ENCODE measurements at regions not wholly inside any gene's neighbourhood (a gene's known extent, or its start where the extent isn't known, plus 50 kb on each side); places are given as distances from the start of the nearest gene placed in this dataset.

DNA sequence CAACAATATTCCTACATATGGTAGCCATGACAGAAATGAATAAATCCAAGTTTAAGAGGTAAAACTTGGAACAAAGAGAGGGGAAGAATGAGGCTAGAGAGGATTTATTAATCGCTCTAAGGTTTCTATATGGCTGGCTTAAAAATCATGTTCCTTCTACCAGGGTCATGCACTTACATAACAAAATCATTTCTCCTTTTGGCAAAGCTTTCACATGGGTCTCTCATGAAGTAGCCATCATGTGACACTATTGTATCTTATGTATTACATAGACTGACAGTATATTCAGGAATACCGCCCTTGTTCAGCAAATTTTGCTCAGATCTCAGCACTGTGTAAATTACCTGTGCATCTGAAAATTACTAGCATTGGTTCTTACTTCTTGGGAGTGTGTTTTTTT lies 1554.5 kb upstream of the SLC39A10 start:
- Histone ChIP-seq H3K9me3 (ENCODE audit: low read depth) (no peaks in the 10 kb centered on the region), H3K4me3 (no peak overlapping the region), H3K4me1 (ENCODE audit: low read depth) (no peaks in the 10 kb centered on the region), H3K27ac (no peak overlapping the region), H3K27me3 (no peaks in the 10 kb centered on the region), H3K36me3 (no peaks in the 10 kb centered on the region)
- TF ChIP-seq, protein P1, sequence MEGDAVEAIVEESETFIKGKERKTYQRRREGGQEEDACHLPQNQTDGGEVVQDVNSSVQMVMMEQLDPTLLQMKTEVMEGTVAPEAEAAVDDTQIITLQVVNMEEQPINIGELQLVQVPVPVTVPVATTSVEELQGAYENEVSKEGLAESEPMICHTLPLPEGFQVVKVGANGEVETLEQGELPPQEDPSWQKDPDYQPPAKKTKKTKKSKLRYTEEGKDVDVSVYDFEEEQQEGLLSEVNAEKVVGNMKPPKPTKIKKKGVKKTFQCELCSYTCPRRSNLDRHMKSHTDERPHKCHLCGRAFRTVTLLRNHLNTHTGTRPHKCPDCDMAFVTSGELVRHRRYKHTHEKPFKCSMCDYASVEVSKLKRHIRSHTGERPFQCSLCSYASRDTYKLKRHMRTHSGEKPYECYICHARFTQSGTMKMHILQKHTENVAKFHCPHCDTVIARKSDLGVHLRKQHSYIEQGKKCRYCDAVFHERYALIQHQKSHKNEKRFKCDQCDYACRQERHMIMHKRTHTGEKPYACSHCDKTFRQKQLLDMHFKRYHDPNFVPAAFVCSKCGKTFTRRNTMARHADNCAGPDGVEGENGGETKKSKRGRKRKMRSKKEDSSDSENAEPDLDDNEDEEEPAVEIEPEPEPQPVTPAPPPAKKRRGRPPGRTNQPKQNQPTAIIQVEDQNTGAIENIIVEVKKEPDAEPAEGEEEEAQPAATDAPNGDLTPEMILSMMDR (IDR thresholded peaks at IDR 0.05; ENCODE audit: low read depth, low read length): no peak
- no peak for DNase-seq (ENCODE audit: low read depth in 1 of 2, low spot score in 1 of 2)

DNA sequence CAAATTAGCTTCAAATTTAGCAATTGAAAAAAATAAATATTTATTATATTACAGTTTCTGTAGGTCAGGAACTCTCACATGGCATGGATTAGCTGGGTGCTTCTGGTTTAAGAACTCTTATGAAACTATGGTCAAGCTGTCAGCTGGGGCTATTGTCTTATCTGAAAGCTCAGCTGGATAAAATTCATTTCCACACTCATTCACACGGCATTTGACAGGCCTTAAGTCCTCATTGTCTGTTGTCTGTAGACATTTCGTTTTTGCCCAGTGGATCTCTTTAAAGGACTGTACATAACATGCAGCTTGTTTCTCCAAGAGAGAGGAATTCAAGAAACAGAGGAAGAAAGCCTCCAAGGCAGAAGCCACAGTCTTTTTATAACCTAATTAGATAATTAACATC lies 1556.8 kb upstream of the SLC39A10 start:
- TF ChIP-seq, protein P1 (IDR thresholded peaks at IDR 0.05; ENCODE audit: low read depth, low read length): no peak
- Histone ChIP-seq H3K4me3 (no peak overlapping the region), H3K36me3 (no peaks in the 10 kb centered on the region), H3K27me3 (no peaks in the 10 kb centered on the region), H3K4me1 (ENCODE audit: low read depth) (no peaks in the 10 kb centered on the region), H3K27ac (no peak overlapping the region), H3K9me3 (ENCODE audit: low read depth) (no peaks in the 10 kb centered on the region)
- DNase-seq (ENCODE audit: low read depth in 1 of 2, low spot score in 1 of 2): peak in 1 of 2 donors; percentile 36

DNA sequence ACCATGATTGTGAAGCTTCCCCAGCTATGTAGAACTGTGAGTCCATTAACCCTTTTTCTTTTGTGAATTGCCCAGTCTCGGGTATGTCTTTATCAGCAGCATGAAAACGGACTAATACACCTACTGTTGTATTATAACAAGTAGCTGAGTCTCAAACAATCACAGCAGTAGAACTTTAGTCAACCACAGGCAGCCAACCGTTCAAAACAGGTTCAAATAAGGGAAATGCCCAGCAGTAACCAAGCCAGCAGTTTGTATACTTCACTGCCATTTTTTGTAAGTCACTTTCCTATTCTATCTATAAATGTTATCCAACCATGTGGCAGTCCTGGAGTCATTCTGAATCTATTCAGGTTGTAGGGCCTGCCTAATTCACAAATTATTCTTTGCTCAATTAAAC lies 1560.6 kb upstream of the SLC39A10 start:
- no peaks in the 10 kb centered on the region for H3K27me3 ChIP-seq
- TF ChIP-seq, protein P1 (IDR thresholded peaks at IDR 0.05; ENCODE audit: low read depth, low read length): no peak
- no peak overlapping the region for H3K27ac ChIP-seq
- no peaks in the 10 kb centered on the region for H3K36me3 ChIP-seq
- no peaks in the 10 kb centered on the region for H3K4me1 ChIP-seq (ENCODE audit: low read depth)
- DNase-seq (ENCODE audit: low read depth in 1 of 2, low spot score in 1 of 2): no peak
- no peaks in the 10 kb centered on the region for H3K9me3 ChIP-seq (ENCODE audit: low read depth)
- H3K4me3 ChIP-seq: no peak overlapping the region

DNA sequence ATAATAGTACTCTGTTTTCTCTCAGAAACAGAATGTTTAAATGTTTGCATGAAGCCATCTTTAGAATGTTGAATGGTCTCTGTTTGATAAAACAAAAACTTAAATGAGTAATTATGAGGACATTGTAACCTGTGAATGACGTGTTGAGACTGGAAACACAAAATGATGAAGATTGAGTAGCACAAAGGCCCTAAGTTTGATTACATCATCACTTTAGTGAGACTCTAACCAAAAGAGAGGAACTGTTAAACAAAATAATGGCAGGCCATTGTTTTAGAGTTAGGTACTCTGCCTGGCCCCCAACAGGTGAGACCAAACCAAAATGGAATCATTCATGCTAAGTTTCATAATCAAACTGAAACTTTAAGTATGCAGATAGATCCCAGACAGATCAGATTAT lies 1561.7 kb upstream of the SLC39A10 start:
- no peaks in the 10 kb centered on the region for H3K27me3 ChIP-seq
- DNase-seq (ENCODE audit: low read depth in 1 of 2, low spot score in 1 of 2): no peak
- H3K36me3 ChIP-seq: no peaks in the 10 kb centered on the region
- no peak overlapping the region for H3K4me3 ChIP-seq
- no peaks in the 10 kb centered on the region for H3K9me3 ChIP-seq (ENCODE audit: low read depth)
- no peaks in the 10 kb centered on the region for H3K4me1 ChIP-seq (ENCODE audit: low read depth)
- TF ChIP-seq, protein P1 (IDR thresholded peaks at IDR 0.05; ENCODE audit: low read depth, low read length): no peak
- H3K27ac ChIP-seq: no peak overlapping the region

DNA sequence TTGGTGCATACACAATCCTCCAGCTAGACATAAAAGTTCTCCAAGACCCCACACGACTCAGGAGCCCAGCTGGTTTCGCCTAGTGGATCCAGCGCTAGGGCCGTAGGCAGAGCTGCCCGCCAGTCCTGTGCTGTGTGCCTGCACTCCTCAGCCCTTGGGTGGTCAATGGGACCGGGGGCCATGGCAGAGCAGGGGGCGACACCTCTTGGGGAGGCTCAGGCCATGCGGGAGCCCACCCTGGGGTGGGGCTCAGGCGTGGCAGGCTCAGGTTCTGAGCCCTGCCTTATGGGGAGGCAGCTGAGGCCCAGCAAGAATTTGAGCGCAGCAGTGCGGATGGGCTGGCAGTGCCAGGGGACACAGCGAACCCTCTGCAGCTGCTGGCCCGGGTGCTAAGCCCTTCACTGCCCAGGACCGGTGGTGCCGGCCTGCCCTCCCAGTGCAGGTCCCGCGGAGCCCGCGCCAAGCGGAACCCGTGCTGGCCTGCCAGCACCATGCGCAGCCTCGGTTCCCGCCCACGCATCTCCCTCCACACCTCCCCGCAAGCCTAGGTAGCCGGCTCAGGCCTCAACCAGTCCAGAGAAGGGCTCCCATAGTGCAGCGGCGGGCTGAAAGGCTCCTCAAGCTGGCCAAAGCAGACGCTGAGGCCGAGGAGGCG lies 1566.6 kb upstream of the SLC39A10 start:
- Histone ChIP-seq H3K36me3 (no peaks in the 10 kb centered on the region), H3K27ac (no peak overlapping the region), H3K9me3 (ENCODE audit: low read depth) (no peaks in the 10 kb centered on the region), H3K4me1 (ENCODE audit: low read depth) (peaks cover 9% of the 10 kb centered on the region), H3K4me3 (no peak overlapping the region), H3K27me3 (no peaks in the 10 kb centered on the region)
- no peak for DNase-seq (ENCODE audit: low read depth in 1 of 2, low spot score in 1 of 2)
- TF ChIP-seq, protein P1 (IDR thresholded peaks at IDR 0.05; ENCODE audit: low read depth, low read length): no peak
